SK-N-SH (cell line): ENCODE measurements at regions not wholly inside any gene's neighbourhood (a gene's known extent, or its start where the extent isn't known, plus 50 kb on each side); places are given as distances from the start of the nearest gene placed in this dataset.

Source experiments
- CTCF ChIA-PET: fragments of 300-600, 350-600 bp; formaldehyde crosslinking; extraction: SDS; loops from one replicate; lab custom pipeline; 2021; lab: Yijun Ruan, JAX
- POLR2A ChIA-PET: fragments of 350-600 bp; sonication (Branson Sonifier 250); formaldehyde crosslinking; extraction: SDS; loops from one replicate; lab custom pipeline; 2020; ENCODE audit warnings: antibody characterized with exemption, inconsistent platforms; lab: Yijun Ruan, JAX
- DNase-seq: peaks from one replicate; pipeline ENCODE4 v3.0.0; 2012
- H2AFZ ChIP-seq: fragments of 200-600 bp; sonication (generic); 2 replicates; pipeline ENCODE4 v1.8.1; 2016; ENCODE audit warnings: antibody characterized with exemption, mild to moderate bottlenecking, low read depth
- H3F3A ChIP-seq: fragments of 200-600 bp; sonication (generic); replicated peaks from 2 replicates; pipeline ENCODE3; 2016; ENCODE audit warnings: antibody characterized with exemption, mild to moderate bottlenecking; ENCODE audit not compliant: insufficient read depth
- H3K27ac ChIP-seq, 2 experiments: fragments of 200-500 bp in 1 of 2; fragments of 200-600 bp in 1 of 2; sonication (Bioruptor generic) in 1 of 2; sonication (generic), shearing (Covaris generic) in 1 of 2; 2 replicates each; pipeline versions ENCODE4 v1.5.1 to v1.6.1; 2014 to 2016; ENCODE audit warnings: low read depth in 2 of 2, inconsistent platforms in 1 of 2, low read length in 1 of 2, mild to moderate bottlenecking in 1 of 2, mixed read lengths in 1 of 2
- H3K27me3 ChIP-seq: fragments of 200-600 bp; sonication (generic), shearing (Covaris generic); 2 replicates; pipeline ENCODE4 v1.6.1; 2016; ENCODE audit warnings: mixed run types; ENCODE audit not compliant: insufficient read depth
- H3K36me3 ChIP-seq, 2 experiments: fragments of 200-500 bp in 1 of 2; fragments of 200-600 bp in 1 of 2; sonication (Bioruptor generic) in 1 of 2; sonication (generic) in 1 of 2; replicated peaks in 1 of 2; 2 replicates each; pipeline versions ENCODE3 to v1.5.1; 2014 to 2016; ENCODE audit warnings: low read length in 1 of 2, mild to moderate bottlenecking in 1 of 2; ENCODE audit not compliant: insufficient read depth in 2 of 2, control insufficient read depth in 1 of 2
- H3K4me1 ChIP-seq, 2 experiments: fragments of 200-500 bp in 1 of 2; fragments of 200-600 bp in 1 of 2; sonication (Bioruptor generic) in 1 of 2; sonication (generic), shearing (Covaris generic) in 1 of 2; 2 replicates each; pipeline versions ENCODE4 v1.5.1 to v1.6.1; 2014 to 2016; ENCODE audit warnings: low read depth in 1 of 2, low read length in 1 of 2, mixed run types in 1 of 2; ENCODE audit not compliant: insufficient read depth in 2 of 2, control insufficient read depth in 1 of 2
- H3K4me2 ChIP-seq: fragments of 200-600 bp; sonication (generic), shearing (Covaris generic); 2 replicates; pipeline ENCODE4 v1.6.1; 2017; ENCODE audit warnings: mixed run types
- H3K4me3 ChIP-seq, 2 experiments: fragments of 200-500 bp in 1 of 2; fragments of 200-600 bp in 1 of 2; sonication (Bioruptor generic) in 1 of 2; sonication (generic), shearing (Covaris generic) in 1 of 2; 2 replicates each; pipeline versions ENCODE4 v1.5.1 to v1.8.1; 2014 to 2016; ENCODE audit warnings: low read depth in 2 of 2, inconsistent platforms in 1 of 2, low read length in 1 of 2, mild to moderate bottlenecking in 1 of 2, mixed read lengths in 1 of 2, moderate library complexity in 1 of 2
- H3K79me2 ChIP-seq: fragments of 200-600 bp; sonication (generic); 2 replicates; pipeline ENCODE4 v1.8.1; 2017; ENCODE audit warnings: mild to moderate bottlenecking; ENCODE audit not compliant: insufficient read depth
- H3K9ac ChIP-seq: fragments of 200-600 bp; sonication (generic); 2 replicates; pipeline ENCODE4 v1.6.1; 2017; ENCODE audit warnings: mixed run types
- H3K9me2 ChIP-seq: fragments of 200-600 bp; sonication (generic); 2 replicates; pipeline ENCODE4 v1.6.1; 2017; ENCODE audit warnings: mixed run types
- H3K9me3 ChIP-seq: fragments of 200-600 bp; sonication (generic); 2 replicates; pipeline ENCODE4 v1.6.1; 2017; ENCODE audit warnings: mixed run types, mild to moderate bottlenecking, moderate library complexity
- H4K20me1 ChIP-seq: fragments of 200-600 bp; sonication (generic); 2 replicates; pipeline ENCODE4 v1.6.1; 2017; ENCODE audit warnings: mild to moderate bottlenecking, mixed run types; ENCODE audit not compliant: insufficient read depth
- CHD2 ChIP-seq: fragments of 150-350 bp; IDR thresholded peaks from 2 replicates; pipeline ENCODE4 v1.6.1; 2018; ENCODE audit warnings: low read length; ENCODE audit not compliant: partially characterized antibody
- ELF1 ChIP-seq: IDR thresholded peaks from 2 replicates; pipeline ENCODE4 v1.4.0; 2012
- GABPA ChIP-seq: IDR thresholded peaks from 2 replicates; pipeline ENCODE4 v1.4.0; 2012; ENCODE audit warnings: low read depth, mild to moderate bottlenecking
- JUND ChIP-seq: IDR thresholded peaks from 2 replicates; pipeline ENCODE4 v1.4.0; 2012
- MXI1 ChIP-seq: IDR thresholded peaks from 2 replicates; pipeline ENCODE4 v1.6.1; 2012; ENCODE audit warnings: mild to moderate bottlenecking, low read depth, low read length, improper control_type of control experiment
- NFIC ChIP-seq: IDR thresholded peaks from 2 replicates; pipeline ENCODE4 v1.4.0; 2012; ENCODE audit warnings: borderline replicate concordance
- RAD21 ChIP-seq: IDR thresholded peaks from 2 replicates; pipeline ENCODE4 v1.6.1; 2012; ENCODE audit warnings: mild to moderate bottlenecking, low read length
- RCOR1 ChIP-seq: fragments of 150-350 bp; IDR thresholded peaks from 2 replicates; pipeline ENCODE4 v1.6.1; 2017; ENCODE audit warnings: antibody characterized with exemption, low read length
- RXRA ChIP-seq: IDR thresholded peaks from 2 replicates; pipeline ENCODE4 v1.4.0; 2012; ENCODE audit warnings: low read depth, mild to moderate bottlenecking, borderline replicate concordance
- SMC3 ChIP-seq: IDR thresholded peaks from 2 replicates; pipeline ENCODE4 v1.6.1; 2012; ENCODE audit warnings: low read depth, low read length, improper control_type of control experiment
- TAF1 ChIP-seq: IDR thresholded peaks from 2 replicates; pipeline ENCODE4 v1.6.1; 2012; ENCODE audit warnings: low read depth, mild to moderate bottlenecking, low read length, moderate library complexity, borderline replicate concordance
- YY1 ChIP-seq: IDR thresholded peaks from 2 replicates; pipeline ENCODE4 v1.4.0; 2012; ENCODE audit warnings: low read depth, mild to moderate bottlenecking
- WGBS: methylation state at CpG from one replicate; pipeline ENCODE4 v1.1.6; 2017; ENCODE audit warnings: low lambda C conversion rate; 5-methylcytosine and 5-hydroxymethylcytosine counted together
- TF ChIP-seq, protein P1 (sequence below): IDR thresholded peaks from 2 replicates; pipeline ENCODE4 v1.4.0; 2012; ENCODE audit warnings: low read depth
- TF ChIP-seq, protein P2 (sequence below): IDR thresholded peaks from 2 replicates; pipeline ENCODE4 v1.6.1; 2012; ENCODE audit warnings: mild to moderate bottlenecking, low read depth, low read length, moderate library complexity

DNA sequence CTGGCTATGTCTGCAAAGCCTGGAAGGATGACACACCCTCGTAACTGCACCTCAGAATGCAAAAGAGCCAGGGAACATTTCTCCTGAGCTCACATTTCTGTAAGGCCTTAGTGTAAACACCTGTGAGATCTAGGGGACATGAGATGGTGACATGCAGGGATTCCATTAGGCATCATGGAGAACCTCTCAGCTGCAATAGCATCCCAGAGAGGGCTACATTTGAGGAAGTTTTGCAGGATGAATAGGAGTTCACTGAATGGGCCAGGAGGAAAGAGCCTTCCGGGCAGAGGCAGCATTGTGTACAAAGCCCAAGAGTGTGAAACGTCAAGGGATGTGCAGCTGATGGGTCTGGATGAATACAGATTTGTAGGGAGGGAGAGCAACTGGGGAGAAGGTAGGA, 223.0 kb upstream of the RPL38 start:
- no peak for DNase-seq
- no peak overlapping the region for H3K4me3 ChIP-seq
- ChIA-PET POLR2A (no interaction called here), CTCF (interaction anchor here (4.1 to 6.4 kb wide), 2 partner anchors 17 to 29 kb away, joined by 25 to 29 read pairs; no protein-coding TSS in a partner anchor)
- H3K9me2 ChIP-seq: no peaks in the 10 kb centered on the region
- no peaks in the 10 kb centered on the region for H3K79me2 ChIP-seq
- no peaks in the 10 kb centered on the region for H3K27me3 ChIP-seq
- peaks cover 0 to 13% of the 10 kb centered on the region in 2 experiments; a peak in 1 of 4 replicates for H3K4me1 ChIP-seq
- 10% methylated on average over 3 of the region's 3 CpGs for WGBS
- H3K9ac ChIP-seq: no peak overlapping the region
- TF ChIP-seq RCOR1: no peak
- no peaks in the 10 kb centered on the region for H3F3A ChIP-seq
- no peak overlapping the region for H3K27ac ChIP-seq
- no peak overlapping the region for H3K4me2 ChIP-seq
- no peak overlapping the region for H2AFZ ChIP-seq
- no peaks in the 10 kb centered on the region for H4K20me1 ChIP-seq
- no peaks in the 10 kb centered on the region for H3K36me3 ChIP-seq
- no peaks in the 10 kb centered on the region for H3K9me3 ChIP-seq

DNA sequence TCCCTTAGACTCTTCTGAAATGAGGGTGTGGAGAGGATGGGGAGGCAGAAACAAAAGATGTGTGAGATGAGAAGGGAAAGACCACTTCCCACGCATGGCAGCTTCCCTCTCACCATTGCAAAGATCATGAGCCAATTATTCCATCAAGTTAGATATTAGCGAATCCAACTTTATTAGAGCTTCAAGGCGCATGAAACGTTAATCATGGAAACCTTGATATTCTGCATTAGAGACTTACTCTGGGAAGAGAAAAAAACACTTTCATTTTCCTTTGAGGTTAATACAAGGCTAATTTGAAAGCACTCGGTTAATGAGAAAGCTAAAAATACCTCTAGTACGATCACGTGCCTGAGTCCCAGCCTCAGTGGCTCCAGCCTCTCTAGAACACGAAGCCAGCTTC, 220.6 kb upstream of the RPL38 start:
- TF ChIP-seq CHD2 (no peak), GABPA (no peak), RXRA (no peak), YY1 (no peak), ELF1 (no peak)
- no peaks in the 10 kb centered on the region for H3K9me3 ChIP-seq
- no peaks in the 10 kb centered on the region for H3K9me2 ChIP-seq
- H3K9ac ChIP-seq: no peak overlapping the region
- H2AFZ ChIP-seq: no peak overlapping the region
- POLR2A ChIA-PET: no interaction called here
- CTCF ChIA-PET: interaction anchor here (1.3 to 6.3 kb wide), 3 partner anchors 16 to 554 kb away, joined by 3 to 41 read pairs (median 4); no protein-coding TSS in a partner anchor
- no peaks in the 10 kb centered on the region for H3K27me3 ChIP-seq
- no peaks in the 10 kb centered on the region for H3K79me2 ChIP-seq
- no peaks in the 10 kb centered on the region for H3K4me1 ChIP-seq
- H3K4me3 ChIP-seq: no peak overlapping the region
- H3K4me2 ChIP-seq: no peak overlapping the region
- no peaks in the 10 kb centered on the region for H3F3A ChIP-seq
- no peaks in the 10 kb centered on the region for H4K20me1 ChIP-seq
- H3K27ac ChIP-seq: no peak overlapping the region
- 31% methylated on average over 8 of the region's 8 CpGs for WGBS
- no peaks in the 10 kb centered on the region for H3K36me3 ChIP-seq
- no peak for DNase-seq

DNA sequence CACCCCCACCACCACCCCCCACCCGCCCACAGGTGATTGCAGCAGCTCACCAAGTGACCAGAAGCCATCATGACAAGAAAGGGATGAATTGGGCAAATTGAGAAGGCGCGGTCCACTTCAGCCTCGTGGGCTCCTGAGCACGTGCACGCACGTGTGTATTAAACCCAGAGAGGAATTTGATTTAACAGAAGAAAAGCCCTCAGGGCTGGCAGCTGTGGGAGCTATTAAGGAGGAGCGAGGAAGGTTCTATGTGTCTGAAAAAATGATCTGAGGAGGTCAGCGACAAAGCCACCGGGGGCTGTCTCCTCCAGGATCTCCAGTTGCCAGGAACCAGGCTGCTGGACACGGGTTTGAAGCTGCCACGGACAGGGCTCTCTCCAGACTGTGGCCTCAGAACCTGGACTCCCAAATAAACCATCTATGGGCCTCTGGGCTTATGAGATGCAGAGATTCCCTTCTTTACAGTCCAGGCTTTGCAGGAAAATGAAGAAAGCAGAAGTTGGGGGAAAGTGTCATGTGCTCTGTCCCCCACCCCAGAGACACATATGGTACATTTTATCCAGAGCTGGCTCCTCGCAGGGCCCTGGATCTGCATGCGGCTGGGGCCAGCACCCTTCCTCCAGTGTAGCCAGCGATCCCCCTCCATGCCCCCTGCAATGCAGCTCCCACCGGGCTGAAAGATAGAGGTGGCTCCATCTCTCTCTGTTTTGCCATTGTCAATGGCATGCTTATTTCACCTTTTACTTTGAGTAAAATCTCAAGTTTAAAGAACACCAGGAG, 219.7 kb upstream of the RPL38 start:
- 43% methylated on average over 16 of the region's 16 CpGs for WGBS
- no peak overlapping the region for H2AFZ ChIP-seq
- no peak overlapping the region for H3K9ac ChIP-seq
- no peak overlapping the region for H3K4me2 ChIP-seq
- TF ChIP-seq, protein P1, sequence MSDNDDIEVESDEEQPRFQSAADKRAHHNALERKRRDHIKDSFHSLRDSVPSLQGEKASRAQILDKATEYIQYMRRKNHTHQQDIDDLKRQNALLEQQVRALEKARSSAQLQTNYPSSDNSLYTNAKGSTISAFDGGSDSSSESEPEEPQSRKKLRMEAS: no peak
- no peak for TF ChIP-seq CHD2
- no peak for TF ChIP-seq RCOR1
- no peak for TF ChIP-seq JUND
- TF ChIP-seq, protein P2, sequence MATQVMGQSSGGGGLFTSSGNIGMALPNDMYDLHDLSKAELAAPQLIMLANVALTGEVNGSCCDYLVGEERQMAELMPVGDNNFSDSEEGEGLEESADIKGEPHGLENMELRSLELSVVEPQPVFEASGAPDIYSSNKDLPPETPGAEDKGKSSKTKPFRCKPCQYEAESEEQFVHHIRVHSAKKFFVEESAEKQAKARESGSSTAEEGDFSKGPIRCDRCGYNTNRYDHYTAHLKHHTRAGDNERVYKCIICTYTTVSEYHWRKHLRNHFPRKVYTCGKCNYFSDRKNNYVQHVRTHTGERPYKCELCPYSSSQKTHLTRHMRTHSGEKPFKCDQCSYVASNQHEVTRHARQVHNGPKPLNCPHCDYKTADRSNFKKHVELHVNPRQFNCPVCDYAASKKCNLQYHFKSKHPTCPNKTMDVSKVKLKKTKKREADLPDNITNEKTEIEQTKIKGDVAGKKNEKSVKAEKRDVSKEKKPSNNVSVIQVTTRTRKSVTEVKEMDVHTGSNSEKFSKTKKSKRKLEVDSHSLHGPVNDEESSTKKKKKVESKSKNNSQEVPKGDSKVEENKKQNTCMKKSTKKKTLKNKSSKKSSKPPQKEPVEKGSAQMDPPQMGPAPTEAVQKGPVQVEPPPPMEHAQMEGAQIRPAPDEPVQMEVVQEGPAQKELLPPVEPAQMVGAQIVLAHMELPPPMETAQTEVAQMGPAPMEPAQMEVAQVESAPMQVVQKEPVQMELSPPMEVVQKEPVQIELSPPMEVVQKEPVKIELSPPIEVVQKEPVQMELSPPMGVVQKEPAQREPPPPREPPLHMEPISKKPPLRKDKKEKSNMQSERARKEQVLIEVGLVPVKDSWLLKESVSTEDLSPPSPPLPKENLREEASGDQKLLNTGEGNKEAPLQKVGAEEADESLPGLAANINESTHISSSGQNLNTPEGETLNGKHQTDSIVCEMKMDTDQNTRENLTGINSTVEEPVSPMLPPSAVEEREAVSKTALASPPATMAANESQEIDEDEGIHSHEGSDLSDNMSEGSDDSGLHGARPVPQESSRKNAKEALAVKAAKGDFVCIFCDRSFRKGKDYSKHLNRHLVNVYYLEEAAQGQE: no peak
- TF ChIP-seq SMC3: no peak
- TF ChIP-seq RAD21: no peak
- TF ChIP-seq MXI1: no peak
- TF ChIP-seq NFIC: no peak
- TF ChIP-seq RXRA: no peak
- TF ChIP-seq TAF1: no peak
- TF ChIP-seq GABPA: no peak
- TF ChIP-seq, all 33 proteins: peak for 0
- H3F3A ChIP-seq: no peaks in the 10 kb centered on the region
- no peaks in the 10 kb centered on the region for H3K36me3 ChIP-seq
- DNase-seq: no peak
- no peaks in the 10 kb centered on the region for H3K79me2 ChIP-seq
- CTCF ChIA-PET: interaction anchor here (0.8 to 6.3 kb wide), 2 partner anchors 15 to 86 kb away, joined by 3 to 41 read pairs; no protein-coding TSS in a partner anchor
- POLR2A ChIA-PET: no interaction called here
- H3K9me2 ChIP-seq: no peaks in the 10 kb centered on the region
- no peak overlapping the region for H3K27ac ChIP-seq
- H3K4me3 ChIP-seq: no peak overlapping the region
- H3K9me3 ChIP-seq: no peaks in the 10 kb centered on the region
- no peaks in the 10 kb centered on the region for H3K4me1 ChIP-seq
- H3K27me3 ChIP-seq: no peaks in the 10 kb centered on the region
- H4K20me1 ChIP-seq: no peaks in the 10 kb centered on the region
